ENCODE measurements at regions not wholly inside any gene's neighbourhood (a gene's known extent, or its start where the extent isn't known, plus 50 kb on each side); places are given as distances from the start of the nearest gene placed in this dataset.

GRCh38 chr4:36835246-36835645 lies 409.3 kb upstream of the NWD2 start:
- FAIRE-seq = no peak

- FAIRE-seq = no peak
Measured at GRCh38 chr4:36841583-36842326, 402.8 kb upstream of the NWD2 start.

GRCh38 chr4:36844448-36844847 lies 400.1 kb upstream of the NWD2 start:
- no peak for FAIRE-seq

- FAIRE-seq = no peak
Measured at GRCh38 chr4:36852856-36853255, 391.7 kb upstream of the NWD2 start.

DNA sequence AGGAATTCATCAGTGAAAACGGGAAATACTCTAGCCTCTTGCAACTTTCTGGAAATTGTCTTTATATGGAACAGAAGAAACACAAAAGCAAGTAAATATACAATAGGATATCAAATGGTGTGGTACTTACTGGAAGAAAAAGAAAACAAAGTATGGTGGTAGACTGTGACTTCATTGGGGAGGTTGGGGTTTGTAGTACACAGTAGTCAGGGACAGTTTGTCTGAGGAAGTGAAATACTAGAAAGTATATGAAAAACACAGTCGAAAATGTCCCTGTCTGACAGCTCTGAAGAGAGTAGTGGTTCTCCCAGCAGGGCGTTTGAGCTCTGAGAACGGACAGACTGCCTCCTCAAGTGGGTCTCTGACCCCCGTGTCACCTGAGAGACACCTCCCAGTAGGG lies 390.0 kb upstream of the NWD2 start:
- no peak for FAIRE-seq

- FAIRE-seq = no peak
Measured at GRCh38 chr4:36863601-36864000, 380.9 kb upstream of the NWD2 start.

DNA sequence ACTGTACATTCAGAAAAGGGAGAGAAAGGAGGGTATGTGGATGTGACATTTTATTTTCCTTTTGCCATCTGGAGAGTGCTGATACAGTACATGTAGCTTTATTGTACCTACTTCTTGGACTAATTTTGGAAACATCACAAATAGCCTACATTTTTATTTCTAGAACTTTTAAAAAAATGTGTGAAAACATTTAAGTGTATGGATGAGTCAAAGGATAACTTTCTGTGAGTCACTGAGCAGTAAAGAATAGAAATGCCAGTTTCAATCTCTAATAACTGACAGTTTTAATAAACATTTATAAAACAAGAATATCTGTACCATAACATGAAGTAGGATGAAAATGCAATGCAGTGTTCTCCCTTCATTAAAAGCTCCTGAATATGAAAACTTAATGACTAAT lies 374.4 kb upstream of the NWD2 start:
- FAIRE-seq = no peak

DNA sequence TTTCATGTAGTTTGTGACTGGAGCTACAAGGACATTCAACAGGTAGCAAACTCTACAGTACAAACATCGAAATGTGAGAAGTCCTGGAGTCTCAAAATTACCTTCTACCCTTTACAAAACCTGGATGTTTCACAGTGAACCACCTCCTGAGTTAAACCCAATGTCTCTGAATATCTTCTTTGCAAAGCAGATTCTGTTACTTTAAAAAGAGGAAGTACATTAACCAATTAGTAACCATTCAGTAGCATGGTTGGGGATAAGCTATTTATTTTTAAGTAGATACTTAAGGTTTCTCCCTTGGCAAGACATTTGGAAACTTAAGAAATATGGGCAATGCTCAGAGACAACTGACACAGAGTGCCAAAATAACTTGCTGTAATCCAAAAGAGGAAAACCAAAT lies 371.9 kb upstream of the NWD2 start:
- FAIRE-seq = no peak

DNA sequence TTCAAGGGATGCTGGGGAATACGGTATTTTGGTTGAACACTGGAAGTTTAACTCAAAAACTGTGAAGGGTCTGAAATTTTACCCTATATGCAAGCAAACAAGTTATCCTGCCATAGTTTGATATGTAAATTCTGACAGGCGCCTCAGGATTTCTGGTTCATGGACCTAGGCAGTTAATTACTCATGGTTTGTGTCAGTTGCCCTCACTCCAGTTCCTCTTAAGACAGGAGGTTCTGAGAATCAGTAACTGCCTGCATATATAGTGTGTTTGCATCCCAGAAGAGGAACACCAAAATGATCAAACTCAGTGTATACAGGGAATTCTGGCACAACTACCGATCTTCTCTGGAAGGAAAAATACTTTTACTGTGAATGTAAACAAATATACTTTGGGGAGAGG lies 360.4 kb upstream of the NWD2 start:
- FAIRE-seq = no peak

DNA sequence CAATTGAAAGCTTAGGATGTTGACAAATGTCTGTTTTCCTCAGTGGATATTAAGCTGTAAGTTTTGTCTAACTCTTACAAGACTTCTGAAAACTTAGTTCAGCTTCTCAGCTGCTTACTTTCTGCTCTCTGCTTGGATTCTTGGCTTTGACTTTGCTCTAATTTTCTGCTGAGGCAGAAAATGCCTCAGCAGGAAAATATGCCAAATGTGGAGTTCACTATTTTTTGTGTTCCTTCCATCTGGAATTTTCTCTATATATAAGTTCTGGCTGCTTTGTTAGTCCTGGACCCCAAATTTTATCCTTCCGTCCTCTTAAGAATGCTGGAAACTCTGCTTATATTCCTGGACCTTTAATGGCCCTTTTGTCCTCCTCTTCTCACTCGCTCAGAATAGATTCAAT lies 352.6 kb upstream of the NWD2 start:
- no peak for FAIRE-seq

DNA sequence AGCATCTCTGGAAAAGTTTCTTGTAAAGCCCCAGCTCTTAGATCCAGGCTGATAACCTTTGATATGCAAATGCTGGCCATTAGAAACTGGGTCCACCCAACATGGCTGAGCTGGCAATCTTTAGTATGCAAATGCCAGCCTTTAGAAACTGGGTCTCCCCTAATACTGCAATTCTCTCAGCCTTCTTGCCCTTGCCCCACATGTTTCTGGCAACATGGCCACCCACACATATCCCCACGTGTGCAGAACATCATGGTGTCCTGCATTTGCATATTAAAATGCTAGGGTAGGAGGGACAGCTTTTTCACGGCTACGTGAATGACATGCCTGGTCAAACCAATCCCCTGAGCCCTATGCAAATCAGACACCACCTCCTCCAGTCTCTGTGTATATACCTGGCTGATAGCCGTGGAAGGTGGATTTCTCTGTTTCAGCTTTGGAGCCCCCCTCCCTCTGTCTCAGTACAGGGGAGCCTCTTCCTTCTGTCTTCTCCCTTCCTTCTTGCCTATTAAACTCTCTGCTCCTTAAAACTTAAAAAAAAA lies 344.0 kb upstream of the NWD2 start:
- no peak for FAIRE-seq

DNA sequence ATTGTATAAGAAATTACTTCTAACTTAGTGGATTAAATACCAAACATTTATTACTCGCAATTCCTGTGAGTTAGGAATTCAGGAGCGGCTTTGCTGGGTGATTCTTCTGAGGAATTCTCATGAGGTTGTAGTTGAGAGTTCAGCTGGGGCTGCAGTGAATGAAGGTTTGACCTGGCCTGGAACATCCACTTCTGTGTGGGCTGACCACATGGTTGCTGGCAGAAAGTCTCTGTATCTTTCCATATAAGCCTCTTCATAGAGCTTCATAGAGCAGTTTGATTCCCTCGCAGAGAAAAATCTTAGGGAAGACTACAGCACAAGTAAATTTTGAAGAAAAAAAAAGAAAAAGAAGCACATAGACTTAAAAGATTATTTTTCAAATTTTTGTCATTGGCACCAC lies 339.7 kb upstream of the NWD2 start:
- FAIRE-seq = no peak

- no peak for FAIRE-seq
Measured at GRCh38 chr4:36914106-36914505, 330.4 kb upstream of the NWD2 start.

DNA sequence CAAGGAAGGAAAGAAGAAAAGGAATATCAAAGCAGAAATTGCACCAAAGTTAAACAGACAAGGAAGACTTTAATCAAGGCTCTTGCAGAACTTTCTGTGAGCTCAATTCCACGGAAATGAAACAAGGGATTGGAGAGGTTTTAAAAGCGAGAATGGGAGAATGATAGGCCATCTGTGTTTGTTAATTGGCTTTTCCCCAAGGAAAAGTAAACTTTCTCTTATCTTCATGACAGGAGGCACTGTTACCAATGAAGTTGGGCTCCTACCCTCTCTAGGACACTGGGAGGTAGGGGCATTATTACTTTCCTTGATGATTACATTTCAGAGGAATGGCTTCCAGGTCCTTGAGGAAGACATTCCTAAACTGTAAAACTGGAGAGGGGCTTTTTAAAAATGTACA lies 328.8 kb upstream of the NWD2 start:
- no peak for FAIRE-seq

DNA sequence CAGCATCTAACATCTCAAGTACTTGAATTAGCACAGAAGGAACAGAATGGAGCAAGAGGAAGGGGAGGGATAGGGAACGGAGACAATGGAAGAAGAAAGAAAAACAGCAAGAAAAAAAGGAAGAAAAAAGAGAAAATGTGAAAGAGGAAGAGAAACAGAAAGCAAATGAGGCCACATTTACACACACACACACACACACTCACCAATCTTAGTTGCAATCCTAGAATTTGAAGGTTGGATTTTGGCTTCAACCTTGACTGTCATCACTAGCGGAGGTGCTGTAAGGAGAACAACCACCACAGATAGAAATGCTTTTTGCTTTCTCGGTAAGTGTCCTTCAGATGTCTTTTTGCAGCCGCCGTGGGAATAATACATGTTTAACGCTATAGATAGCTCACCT lies 327.1 kb upstream of the NWD2 start:
- no peak for FAIRE-seq

- FAIRE-seq = no peak
Measured at GRCh38 chr4:36919721-36920120, 324.8 kb upstream of the NWD2 start.

GRCh38 chr4:36921476-36922216 lies 322.9 kb upstream of the NWD2 start:
- FAIRE-seq = no peak

GRCh38 chr4:36930562-36931111 lies 313.9 kb upstream of the NWD2 start:
- FAIRE-seq = no peak

- FAIRE-seq = no peak
Measured at GRCh38 chr4:36944232-36944631, 300.3 kb upstream of the NWD2 start.

- FAIRE-seq = no peak
Measured at GRCh38 chr4:36961420-36961819, 283.1 kb upstream of the NWD2 start.

GRCh38 chr4:36966756-36967460 lies 277.6 kb upstream of the NWD2 start:
- FAIRE-seq = no peak

- no peak for FAIRE-seq
Measured at GRCh38 chr4:36979533-36979932, 265.0 kb upstream of the NWD2 start.

DNA sequence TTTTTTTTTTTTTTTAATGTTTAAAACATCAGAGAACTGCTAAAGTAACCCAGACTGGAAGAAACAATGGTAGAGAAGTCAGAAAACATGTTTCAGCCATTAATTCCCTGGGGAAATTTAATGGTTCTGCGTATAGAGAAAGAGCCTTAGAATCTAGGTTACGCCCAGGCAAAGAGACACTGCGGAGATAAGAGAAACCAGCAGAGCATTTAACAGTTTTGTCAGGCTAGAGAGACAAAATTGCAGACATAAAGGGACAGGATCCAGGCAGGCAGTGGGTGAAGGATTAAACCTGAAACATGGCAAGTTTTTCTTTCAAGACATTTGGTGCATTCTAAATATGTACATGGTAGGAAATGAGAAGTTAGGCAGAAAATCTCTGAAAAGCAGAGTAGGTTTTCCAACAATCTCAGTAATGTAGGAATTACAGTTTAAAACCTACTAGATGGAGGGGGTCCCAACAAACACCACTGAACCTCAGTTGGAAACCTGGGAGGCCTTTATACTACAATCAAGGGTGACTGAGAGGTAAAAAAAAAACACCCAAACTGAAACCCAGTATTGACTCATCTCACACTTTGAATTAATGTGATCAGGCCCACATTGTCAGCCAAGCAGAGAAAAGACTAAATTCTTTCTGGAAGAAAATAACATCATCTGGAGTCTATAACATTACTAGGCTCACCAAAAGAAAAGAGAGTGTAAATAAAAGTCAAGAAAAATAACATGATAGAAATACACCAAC lies 254.2 kb upstream of the NWD2 start:
- no peak for FAIRE-seq
